Duodenal mucosa (tissue), 2 donors: ENCODE measurements at regions not wholly inside any gene's neighbourhood (a gene's known extent, or its start where the extent isn't known, plus 50 kb on each side); places are given as distances from the start of the nearest gene placed in this dataset.

Experiments
- H3K27ac ChIP-seq: one replicate; pipeline ENCODE4 v1.7.0; 2013; ENCODE audit warnings: low read depth, low read length
- H3K27me3 ChIP-seq, 2 donors: one replicate each; pipeline ENCODE4 v1.7.0; 2013; ENCODE audit warnings: low read length in 2 of 2, control low read depth in 1 of 2; ENCODE audit not compliant: insufficient read depth in 2 of 2, control insufficient read depth in 1 of 2
- H3K36me3 ChIP-seq, 2 donors: one replicate each; pipeline ENCODE4 v1.7.0; 2013; ENCODE audit warnings: low read length in 2 of 2, control low read depth in 1 of 2; ENCODE audit not compliant: insufficient read depth in 2 of 2, control insufficient read depth in 1 of 2
- H3K4me1 ChIP-seq, 2 donors: one replicate each; pipeline ENCODE4 v1.7.0; 2013; ENCODE audit warnings: low read length in 2 of 2, control low read depth in 1 of 2; ENCODE audit not compliant: insufficient read depth in 2 of 2, control insufficient read depth in 1 of 2
- H3K4me3 ChIP-seq, 2 donors: one replicate each; pipeline ENCODE4 v1.7.0; 2013; ENCODE audit warnings: low read length in 2 of 2, low read depth in 1 of 2
- H3K9ac ChIP-seq, 2 donors: one replicate each; pipeline ENCODE4 v1.7.0; 2013; ENCODE audit warnings: low read length in 2 of 2, low read depth in 1 of 2
- H3K9me3 ChIP-seq, 2 donors: one replicate each; pipeline ENCODE4 v1.7.0; 2013; ENCODE audit warnings: low read length in 2 of 2, control low read depth in 1 of 2; ENCODE audit not compliant: control insufficient read depth in 1 of 2

DNA sequence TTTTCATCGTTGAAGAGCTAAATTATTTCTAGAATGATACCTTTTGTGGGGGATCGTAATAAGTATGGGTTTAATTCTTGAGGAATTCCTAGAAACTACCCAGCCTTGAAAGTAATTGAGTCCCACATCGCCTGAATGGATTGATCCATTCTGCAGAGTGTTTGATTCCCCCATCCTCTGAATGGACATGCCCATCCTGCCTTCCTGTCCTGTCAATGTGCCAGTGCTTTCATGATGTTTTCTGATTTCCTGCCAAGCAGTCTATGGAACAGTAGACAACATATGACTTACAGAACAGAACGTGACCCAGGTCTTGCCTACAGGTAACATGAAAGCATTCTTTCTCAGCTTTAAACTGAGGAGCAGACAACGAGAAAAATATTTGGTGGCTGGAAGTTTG is 319.2 kb downstream of the DRD1 start:
- no peaks in the 10 kb centered on the region for H3K4me1 ChIP-seq
- no peaks in the 10 kb centered on the region for H3K9me3 ChIP-seq
- H3K4me3 ChIP-seq: no peak overlapping the region
- H3K9ac ChIP-seq: no peak overlapping the region
- no peaks in the 10 kb centered on the region for H3K36me3 ChIP-seq
- H3K27ac ChIP-seq: no peak overlapping the region
- H3K27me3 ChIP-seq: peaks cover 0 to 3% of the 10 kb centered on the region in 2 donors

DNA sequence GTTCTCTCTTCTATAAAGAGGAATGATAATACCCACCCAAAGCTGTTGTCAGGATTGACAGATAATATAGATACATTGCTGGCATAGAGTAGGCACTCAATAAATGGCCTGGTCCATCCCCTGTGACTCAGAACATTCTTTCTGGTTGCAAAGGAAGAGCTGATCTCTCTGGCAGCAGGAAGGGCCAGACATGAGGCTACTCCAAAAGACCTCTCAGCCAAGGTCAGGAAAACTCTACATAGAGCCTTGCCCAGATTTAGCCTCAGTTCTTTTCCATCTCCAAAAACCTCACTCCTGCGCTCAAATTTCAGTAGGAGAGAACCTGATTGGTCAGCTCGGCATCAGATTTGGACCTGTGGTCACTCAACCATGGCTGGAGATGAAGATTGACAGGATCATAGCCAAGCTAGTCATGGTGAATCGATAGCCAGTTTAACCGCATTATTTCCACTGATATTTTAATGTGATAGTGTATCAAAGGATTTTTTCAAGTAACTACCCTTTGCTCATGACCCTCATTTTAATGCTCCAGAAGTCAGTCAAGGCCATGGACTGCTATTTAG is 319.6 kb downstream of the DRD1 start:
- Histone ChIP-seq H3K9ac (no peak overlapping the region), H3K9me3 (no peaks in the 10 kb centered on the region), H3K27me3 (peaks cover 0 to 3% of the 10 kb centered on the region in 2 donors), H3K27ac (no peak overlapping the region), H3K36me3 (no peaks in the 10 kb centered on the region), H3K4me3 (no peak overlapping the region), H3K4me1 (no peaks in the 10 kb centered on the region)

DNA sequence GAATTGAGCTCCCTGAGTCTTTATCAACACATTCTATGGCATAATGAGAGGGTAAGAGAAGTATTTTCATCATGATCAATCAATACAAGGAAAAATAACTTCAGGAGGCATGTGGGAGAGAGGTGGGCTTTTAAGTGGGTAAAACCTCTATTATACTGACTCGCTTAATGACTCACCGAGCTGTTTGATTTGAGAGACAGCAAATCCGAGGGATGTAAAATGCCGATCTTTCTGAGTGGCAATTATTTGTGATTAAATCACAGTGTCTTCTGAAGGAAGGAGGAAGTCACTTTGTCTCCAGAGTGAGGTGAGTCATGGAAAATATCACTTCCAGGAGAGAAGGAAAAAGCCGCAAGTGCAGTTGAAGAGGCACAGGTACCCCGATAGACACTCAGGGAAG is 320.4 kb downstream of the DRD1 start:
- Histone ChIP-seq H3K27me3 (peaks cover 0 to 3% of the 10 kb centered on the region in 2 donors), H3K4me3 (no peak overlapping the region), H3K36me3 (no peaks in the 10 kb centered on the region), H3K9me3 (no peaks in the 10 kb centered on the region), H3K4me1 (no peaks in the 10 kb centered on the region), H3K27ac (no peak overlapping the region), H3K9ac (no peak overlapping the region)

DNA sequence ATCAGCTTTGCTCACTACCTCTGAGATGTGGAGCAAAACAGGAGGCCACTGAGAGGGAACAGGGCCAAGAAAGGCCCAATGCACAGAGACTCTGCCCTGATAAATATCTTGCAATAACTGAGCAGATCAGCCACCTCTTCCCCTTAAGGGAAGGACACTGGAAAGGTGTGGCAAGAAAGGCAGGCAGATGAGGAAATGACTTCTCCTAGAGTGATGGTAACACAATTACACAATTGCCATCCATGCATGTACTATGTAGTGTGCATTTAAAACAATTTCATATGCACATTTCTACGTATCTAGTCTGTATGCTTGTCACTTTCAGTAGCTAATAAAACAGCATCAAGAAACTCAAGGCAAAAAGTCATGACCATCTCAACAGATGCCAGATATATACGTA is 322.5 kb downstream of the DRD1 start:
- Histone ChIP-seq H3K27me3 (peaks cover 0 to 3% of the 10 kb centered on the region in 2 donors), H3K4me1 (no peaks in the 10 kb centered on the region), H3K9me3 (no peaks in the 10 kb centered on the region), H3K27ac (no peak overlapping the region), H3K9ac (no peak overlapping the region), H3K36me3 (no peaks in the 10 kb centered on the region), H3K4me3 (no peak overlapping the region)

GRCh38 chr5:175120412-175120811 is 323.6 kb downstream of the DRD1 start:
- peaks cover 0 to 3% of the 10 kb centered on the region in 2 donors for H3K27me3 ChIP-seq

GRCh38 chr5:175118700-175119309 is 325.2 kb downstream of the DRD1 start:
- Histone ChIP-seq H3K27me3 (peaks cover 0 to 3% of the 10 kb centered on the region in 2 donors), H3K9me3 (no peaks in the 10 kb centered on the region), H3K36me3 (no peaks in the 10 kb centered on the region), H3K27ac (no peak overlapping the region), H3K9ac (no peak overlapping the region), H3K4me1 (no peaks in the 10 kb centered on the region), H3K4me3 (no peak overlapping the region)

More at GRCh38 chr5:175120412-175120811, 323.6 kb downstream of the DRD1 start:
- no peak overlapping the region for H3K4me3 ChIP-seq
- no peak overlapping the region for H3K9ac ChIP-seq
- H3K36me3 ChIP-seq: no peaks in the 10 kb centered on the region
- H3K4me1 ChIP-seq: no peaks in the 10 kb centered on the region
- no peaks in the 10 kb centered on the region for H3K9me3 ChIP-seq
- H3K27ac ChIP-seq: no peak overlapping the region

DNA sequence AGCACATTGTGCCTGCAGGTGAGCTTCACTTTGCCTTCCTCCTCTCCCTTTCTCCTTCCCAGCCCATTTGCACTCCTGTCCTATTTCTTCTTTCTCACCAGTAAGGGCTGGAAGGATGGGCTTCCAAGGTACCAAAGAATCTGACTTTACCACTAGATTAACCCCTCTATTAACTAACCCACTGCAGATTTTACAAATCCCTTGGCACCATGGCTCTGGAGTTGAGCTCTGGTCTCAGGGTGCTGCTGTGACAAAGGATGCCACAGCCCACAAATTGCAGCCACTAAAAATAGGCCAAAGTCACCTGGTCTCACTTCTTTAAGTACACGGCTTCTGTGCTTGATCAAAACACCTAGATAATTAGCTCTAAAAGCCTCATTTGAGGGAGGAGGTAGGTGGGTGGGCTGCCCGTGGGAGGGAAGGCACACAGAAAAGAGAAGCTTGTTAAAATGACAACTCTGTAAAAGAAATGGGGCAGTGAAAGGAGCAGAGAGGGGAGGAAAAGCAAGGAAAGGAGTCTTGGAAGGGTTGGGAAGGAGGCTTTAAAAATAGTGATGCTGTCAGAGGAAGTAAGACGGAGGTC is 327.4 kb downstream of the DRD1 start:
- Histone ChIP-seq H3K27me3 (no peaks in the 10 kb centered on the region), H3K36me3 (no peaks in the 10 kb centered on the region), H3K27ac (no peak overlapping the region)

DNA sequence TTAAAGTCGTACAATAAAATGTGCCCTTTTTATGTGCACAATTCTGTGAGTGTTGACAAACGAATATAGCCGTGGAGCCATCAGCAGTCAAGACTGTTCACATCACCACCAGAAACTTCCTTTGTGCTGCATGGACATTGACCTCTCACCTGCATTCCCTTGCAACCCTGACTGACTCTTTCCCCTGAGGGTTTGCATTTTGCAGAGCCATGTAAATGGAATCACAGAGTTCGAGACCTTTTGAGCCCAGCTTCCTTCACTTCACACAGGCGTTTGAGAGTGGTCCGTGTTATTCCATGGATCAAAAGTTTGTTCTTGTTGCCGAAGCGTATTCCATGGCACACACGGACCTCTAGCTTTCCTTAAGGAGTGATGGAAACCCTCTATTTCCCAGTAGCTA is 328.2 kb downstream of the DRD1 start:
- Histone ChIP-seq H3K4me1 (no peaks in the 10 kb centered on the region), H3K9me3 (no peaks in the 10 kb centered on the region), H3K4me3 (no peak overlapping the region), H3K27ac (no peak overlapping the region), H3K27me3 (no peaks in the 10 kb centered on the region), H3K9ac (no peak overlapping the region), H3K36me3 (no peaks in the 10 kb centered on the region)

More for the DNA sequence above, 327.4 kb downstream of the DRD1 start:
- Histone ChIP-seq H3K4me3 (no peak overlapping the region), H3K4me1 (no peaks in the 10 kb centered on the region), H3K9ac (no peak overlapping the region), H3K9me3 (no peaks in the 10 kb centered on the region)

GRCh38 chr5:175113947-175114346 is 330.0 kb downstream of the DRD1 start:
- Histone ChIP-seq H3K9ac (no peak overlapping the region), H3K27me3 (no peaks in the 10 kb centered on the region), H3K27ac (no peak overlapping the region), H3K9me3 (peaks cover 3 to 6% of the 10 kb centered on the region in 2 donors), H3K36me3 (no peaks in the 10 kb centered on the region), H3K4me3 (no peak overlapping the region), H3K4me1 (no peaks in the 10 kb centered on the region)

DNA sequence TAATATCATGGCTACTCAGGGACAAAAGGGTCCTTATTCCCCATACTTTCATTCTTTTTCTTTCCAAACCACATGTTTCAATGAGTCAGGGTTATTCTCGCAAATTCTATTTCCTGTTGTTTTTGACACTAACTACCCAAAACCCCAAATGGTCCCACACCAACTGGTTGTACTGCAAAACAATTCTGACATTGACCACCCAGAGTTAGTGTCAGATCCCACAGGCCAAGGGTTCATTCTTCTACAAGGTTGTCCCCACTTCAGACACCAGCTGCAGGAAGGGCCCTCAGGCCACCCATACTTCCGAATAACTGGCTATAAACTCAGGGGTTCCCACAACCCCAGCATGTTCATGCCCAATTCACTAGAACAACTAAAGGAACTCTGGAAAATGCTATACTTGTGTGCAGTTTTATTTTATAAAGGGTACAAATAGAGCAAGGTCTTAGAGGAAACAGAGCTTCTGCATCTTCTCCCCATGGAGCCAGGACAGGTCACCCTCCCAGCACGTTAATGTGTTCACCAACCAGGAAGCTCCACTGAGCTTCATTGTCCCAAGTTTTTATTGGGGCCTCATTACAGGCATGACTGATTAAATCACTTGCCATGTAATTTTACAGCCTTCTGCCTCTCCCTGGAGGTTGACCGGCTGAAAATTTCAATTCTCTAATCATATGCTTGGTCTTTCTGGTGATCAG is 334.8 kb downstream of the DRD1 start:
- no peak overlapping the region for H3K4me3 ChIP-seq
- H3K27ac ChIP-seq: no peak overlapping the region
- H3K36me3 ChIP-seq: no peaks in the 10 kb centered on the region
- no peak overlapping the region for H3K9ac ChIP-seq
- no peaks in the 10 kb centered on the region for H3K4me1 ChIP-seq
- peaks cover 6% of the 10 kb centered on the region in 2 donors for H3K9me3 ChIP-seq
- H3K27me3 ChIP-seq: no peaks in the 10 kb centered on the region
